HG02885 (cell line): ENCODE measurements at regions not wholly inside any gene's neighbourhood (a gene's known extent, or its start where the extent isn't known, plus 50 kb on each side); places are given as distances from the start of the nearest gene placed in this dataset.

Source experiments
- ATAC-seq: cut with Tn5 transposase; IDR thresholded peaks from one replicate; pipeline ENCODE4 v1.9.1; 2021; ENCODE audit warnings: mild to moderate bottlenecking; ENCODE audit not compliant: unreplicated experiment, poor library complexity

GRCh38 chr1:82045221-82045620, 244.5 kb downstream of the ADGRL2 start:
- no peak for ATAC-seq

- ATAC-seq = no peak
These were observed 243.8 kb downstream of the ADGRL2 start for GRCh38 chr1:82044536-82044935.

GRCh38 chr1:82044111-82044510, 243.4 kb downstream of the ADGRL2 start:
- no peak for ATAC-seq

GRCh38 chr1:82042306-82043060, 241.7 kb downstream of the ADGRL2 start:
- ATAC-seq = no peak
